AG10803 (cell line): ENCODE measurements at regions not wholly inside any gene's neighbourhood (a gene's known extent, or its start where the extent isn't known, plus 50 kb on each side); places are given as distances from the start of the nearest gene placed in this dataset.
A peak's percentile ranks its signal among the peaks of the same experiment; 100 is the strongest.

ENCODE experiments used
- DNase-seq: peaks from one replicate; pipeline ENCODE4 v3.0.0; 2010; ENCODE audit warnings: low read depth
- H3K4me3 ChIP-seq: 2 replicates; pipeline ENCODE4 v1.5.1; 2011; ENCODE audit warnings: mild to moderate bottlenecking, low read length, control low read depth
- CTCF ChIP-seq: conservative IDR thresholded peaks from 2 replicates; pipeline ENCODE4 v1.5.1; 2011; ENCODE audit warnings: mild to moderate bottlenecking, low read length, control low read depth, inconsistent platforms

GRCh38 chr5:114062932-114063867 is 298.7 kb upstream of the KCNN2 start:
- TF ChIP-seq CTCF, result no peak
- H3K4me3 ChIP-seq, result no peak overlapping the region
- no peak for DNase-seq

GRCh38 chr5:114065912-114066311 is 296.0 kb upstream of the KCNN2 start:
- no peak for DNase-seq
- no peak for TF ChIP-seq CTCF

GRCh38 chr5:114070093-114070722 is 291.7 kb upstream of the KCNN2 start:
- no peak for TF ChIP-seq CTCF
- no peak for DNase-seq
- no peak overlapping the region for H3K4me3 ChIP-seq

More at GRCh38 chr5:114065912-114066311, 296.0 kb upstream of the KCNN2 start:
- no peak overlapping the region for H3K4me3 ChIP-seq

- TF ChIP-seq CTCF, result no peak
- DNase-seq, result no peak
- H3K4me3 ChIP-seq, result no peak overlapping the region
These were observed 272.6 kb upstream of the KCNN2 start for GRCh38 chr5:114089259-114089658.

GRCh38 chr5:114097570-114097969 is 264.3 kb upstream of the KCNN2 start:
- no peak for TF ChIP-seq CTCF
- no peak overlapping the region for H3K4me3 ChIP-seq
- no peak for DNase-seq

GRCh38 chr5:114099161-114099560 is 262.7 kb upstream of the KCNN2 start:
- no peak for DNase-seq
- no peak overlapping the region for H3K4me3 ChIP-seq
- no peak for TF ChIP-seq CTCF

GRCh38 chr5:114101153-114101552 is 260.7 kb upstream of the KCNN2 start:
- no peak overlapping the region for H3K4me3 ChIP-seq
- peak; percentile 27 for DNase-seq
- TF ChIP-seq CTCF, result peak; percentile 47
